CD4-positive, alpha-beta memory T cell (primary cell): ENCODE measurements at regions not wholly inside any gene's neighbourhood (a gene's known extent, or its start where the extent isn't known, plus 50 kb on each side); places are given as distances from the start of the nearest gene placed in this dataset.

Experiments used
- CTCF ChIA-PET: fragments of 350-600 bp; sonication (Branson Sonifier 250); formaldehyde crosslinking; loops from one replicate; lab custom pipeline; 2021; ENCODE audit warnings: inconsistent platforms; ENCODE audit not compliant: partially characterized antibody; lab: Charles Lee
- POLR2A ChIA-PET: fragments of 350-600 bp; sonication (Branson Sonifier 250); formaldehyde crosslinking; loops from one replicate; lab custom pipeline; 2021; ENCODE audit not compliant: partially characterized antibody; lab: Charles Lee
- DNase-seq, 5 donors: peaks; one replicate each; pipeline versions ENCODE4 v3.0.0 to v3.0.0-alpha.2; 2020 to 2022; ENCODE audit warnings: mixed read lengths in 1 of 5
- H3K27ac ChIP-seq: one replicate; pipeline ENCODE4 v1.7.0; 2013; ENCODE audit warnings: low read depth, low read length
- H3K27me3 ChIP-seq: 2 replicates; pipeline ENCODE4 v1.7.0; 2013; ENCODE audit warnings: mild to moderate bottlenecking, low read length, moderate library complexity; ENCODE audit not compliant: insufficient read depth
- H3K36me3 ChIP-seq: 2 replicates; pipeline ENCODE4 v1.7.0; 2013; ENCODE audit warnings: mild to moderate bottlenecking, low read length, moderate library complexity; ENCODE audit not compliant: insufficient read depth
- H3K4me1 ChIP-seq: 2 replicates; pipeline ENCODE4 v1.7.0; 2013; ENCODE audit warnings: mild to moderate bottlenecking, low read length, moderate library complexity; ENCODE audit not compliant: insufficient read depth
- H3K4me3 ChIP-seq, 2 donors: one replicate each; pipeline ENCODE4 v1.7.0; 2013; ENCODE audit warnings: low read length in 2 of 2, mild to moderate bottlenecking in 1 of 2
- H3K9me3 ChIP-seq, 2 donors: one replicate each; pipeline ENCODE4 v1.7.0; 2013; ENCODE audit warnings: low read length in 2 of 2, control low read depth in 1 of 2; ENCODE audit not compliant: control insufficient read depth in 1 of 2
- H3K27ac Mint-ChIP-seq, 7 donors: one replicate each; pipeline ENCODE4 v1.8.0; 2020 to 2021; ENCODE audit warnings: mixed read lengths in 7 of 7, mild to moderate bottlenecking in 6 of 7, inconsistent platforms in 3 of 7, moderate library complexity in 3 of 7
- H3K27me3 Mint-ChIP-seq, 2 donors: one replicate each; pipeline ENCODE4 v1.8.0; 2020 to 2021; ENCODE audit warnings: mixed read lengths in 2 of 2
- H3K36me3 Mint-ChIP-seq, 2 donors: one replicate each; pipeline ENCODE4 v1.8.0; 2020 to 2021; ENCODE audit warnings: mixed read lengths in 2 of 2, inconsistent platforms in 1 of 2, mild to moderate bottlenecking in 1 of 2
- H3K4me1 Mint-ChIP-seq, 4 donors: one replicate each; pipeline ENCODE4 v1.8.0; 2020 to 2021; ENCODE audit warnings: mixed read lengths in 4 of 4, mild to moderate bottlenecking in 1 of 4
- H3K4me3 Mint-ChIP-seq, 8 donors: one replicate each; pipeline ENCODE4 v1.8.0; 2020 to 2021; ENCODE audit warnings: mixed read lengths in 8 of 8, mild to moderate bottlenecking in 7 of 8, moderate library complexity in 6 of 8, inconsistent platforms in 3 of 8
- H3K9me3 Mint-ChIP-seq, 8 donors: one replicate each; pipeline ENCODE4 v1.8.0; 2020 to 2021; ENCODE audit warnings: mixed read lengths in 8 of 8, mild to moderate bottlenecking in 5 of 8, inconsistent platforms in 3 of 8, moderate library complexity in 1 of 8
- intact Hi-C: fragments of 100-400 bp; cut with micrococcal nuclease; formaldehyde crosslinking; loops from one replicate; pipeline ENCODE4 v1.15.1; 2023

- POLR2A ChIA-PET, result no interaction called here
- Mint-ChIP-seq H3K4me3 (no peak overlapping the region), H3K9me3 (peaks cover 0 to 15% (median 9%) of the 10 kb centered on the region in 8 donors), H3K36me3 (peaks cover 0 to 4% of the 10 kb centered on the region in 2 donors), H3K27me3 (peaks cover 3 to 4% of the 10 kb centered on the region in 2 donors), H3K27ac (no peak overlapping the region), H3K4me1 (peaks cover 0 to 4% (median 0%) of the 10 kb centered on the region in 4 donors)
- DNase-seq, result peak in 4 of 5 donors; percentile 12 to 23 (median 15)
- CTCF ChIA-PET, result interaction anchor here (0.7 to 2.0 kb wide), 6 partner anchors 65 to 1003 kb away, joined by 3 to 10 read pairs (median 4); no protein-coding TSS in a partner anchor
- H3K9me3 ChIP-seq, result peaks cover 0 to 1% of the 10 kb centered on the region in 2 donors
- H3K36me3 ChIP-seq, result no peaks in the 10 kb centered on the region
- no peak overlapping the region for H3K4me3 ChIP-seq
- H3K27ac ChIP-seq, result no peak overlapping the region
- no peaks in the 10 kb centered on the region for H3K4me1 ChIP-seq
- intact Hi-C loops, result loop anchor here (2.0 to 5.0 kb wide), 2 partner anchors 360 to 1001 kb away; no protein-coding TSS in a partner anchor
- H3K27me3 ChIP-seq, result no peaks in the 10 kb centered on the region
Observed at GRCh38 chr1:214123061-214123784, 135.4 kb downstream of the PROX1 start.

GRCh38 chr1:214124281-214124805 is 136.6 kb downstream of the PROX1 start:
- Histone ChIP-seq H3K4me3 (no peak overlapping the region), H3K27me3 (no peaks in the 10 kb centered on the region), H3K9me3 (no peaks in the 10 kb centered on the region), H3K36me3 (no peaks in the 10 kb centered on the region), H3K4me1 (no peaks in the 10 kb centered on the region), H3K27ac (no peak overlapping the region)
- POLR2A ChIA-PET, result no interaction called here
- H3K4me1 Mint-ChIP-seq, result peaks cover 0 to 4% (median 0%) of the 10 kb centered on the region in 4 donors
- CTCF ChIA-PET, result no interaction called here
- H3K27me3 Mint-ChIP-seq, result peaks cover 3 to 4% of the 10 kb centered on the region in 2 donors
- peaks cover 0 to 7% (median 3%) of the 10 kb centered on the region in 8 donors for H3K9me3 Mint-ChIP-seq
- no peaks in the 10 kb centered on the region for H3K36me3 Mint-ChIP-seq
- no peak overlapping the region for H3K27ac Mint-ChIP-seq
- intact Hi-C loops, result loop anchor here (5.0 kb wide), 1 partner anchor 1002 kb away; no protein-coding TSS in a partner anchor
- no peak for DNase-seq
- no peak overlapping the region for H3K4me3 Mint-ChIP-seq

GRCh38 chr1:214124915-214125314 is 137.1 kb downstream of the PROX1 start:
- no peaks in the 10 kb centered on the region for H3K27me3 ChIP-seq
- no peak overlapping the region for H3K4me3 ChIP-seq
- no peaks in the 10 kb centered on the region for H3K36me3 ChIP-seq
- Mint-ChIP-seq H3K27me3 (peaks cover 3 to 4% of the 10 kb centered on the region in 2 donors), H3K9me3 (peaks cover 0 to 3% (median 0%) of the 10 kb centered on the region in 8 donors), H3K27ac (no peak overlapping the region), H3K36me3 (no peaks in the 10 kb centered on the region), H3K4me1 (peaks cover 0 to 4% (median 0%) of the 10 kb centered on the region in 4 donors), H3K4me3 (no peak overlapping the region)
- intact Hi-C loops, result loop anchor here (5.0 kb wide), 1 partner anchor 1003 kb away; no protein-coding TSS in a partner anchor
- no peaks in the 10 kb centered on the region for H3K4me1 ChIP-seq
- DNase-seq, result no peak
- POLR2A ChIA-PET, result no interaction called here
- CTCF ChIA-PET, result no interaction called here
- H3K9me3 ChIP-seq, result no peaks in the 10 kb centered on the region
- H3K27ac ChIP-seq, result no peak overlapping the region

- Histone ChIP-seq H3K4me1 (no peaks in the 10 kb centered on the region), H3K27me3 (no peaks in the 10 kb centered on the region), H3K36me3 (no peaks in the 10 kb centered on the region), H3K9me3 (no peaks in the 10 kb centered on the region), H3K27ac (no peak overlapping the region), H3K4me3 (no peak overlapping the region)
- CTCF ChIA-PET, result interaction anchor here (0.7 kb wide), 1 partner anchor 22 kb away, joined by 3 read pairs; no protein-coding TSS in a partner anchor
- Mint-ChIP-seq H3K9me3 (peaks cover 0 to 3% (median 0%) of the 10 kb centered on the region in 8 donors), H3K4me3 (no peak overlapping the region), H3K27ac (no peak overlapping the region), H3K36me3 (no peaks in the 10 kb centered on the region), H3K27me3 (peaks cover 3 to 4% of the 10 kb centered on the region in 2 donors), H3K4me1 (peaks cover 0 to 4% (median 0%) of the 10 kb centered on the region in 4 donors)
- intact Hi-C loops, result no loop called here
- DNase-seq, result no peak
- POLR2A ChIA-PET, result no interaction called here
Observed at GRCh38 chr1:214125819-214126218, 138.0 kb downstream of the PROX1 start.

GRCh38 chr1:214126697-214127146 is 138.9 kb downstream of the PROX1 start:
- no peaks in the 10 kb centered on the region for H3K9me3 ChIP-seq
- no peak for DNase-seq
- Mint-ChIP-seq H3K4me1 (peaks cover 0 to 4% (median 0%) of the 10 kb centered on the region in 4 donors), H3K9me3 (peaks cover 0 to 3% (median 0%) of the 10 kb centered on the region in 8 donors), H3K27ac (no peak overlapping the region), H3K4me3 (no peak overlapping the region), H3K36me3 (no peaks in the 10 kb centered on the region), H3K27me3 (peaks cover 4% of the 10 kb centered on the region in 2 donors)
- no peaks in the 10 kb centered on the region for H3K36me3 ChIP-seq
- no peaks in the 10 kb centered on the region for H3K4me1 ChIP-seq
- H3K27ac ChIP-seq, result no peak overlapping the region
- no peak overlapping the region for H3K4me3 ChIP-seq
- no peaks in the 10 kb centered on the region for H3K27me3 ChIP-seq
- intact Hi-C loops, result no loop called here
- CTCF ChIA-PET, result interaction anchor here (0.7 kb wide), 1 partner anchor 21 kb away, joined by 3 read pairs; no protein-coding TSS in a partner anchor
- POLR2A ChIA-PET, result no interaction called here

- Mint-ChIP-seq H3K27ac (no peak overlapping the region), H3K9me3 (peaks cover 0 to 3% (median 0%) of the 10 kb centered on the region in 8 donors), H3K4me1 (peaks cover 0 to 4% (median 0%) of the 10 kb centered on the region in 4 donors), H3K27me3 (peaks cover 2 to 4% of the 10 kb centered on the region in 2 donors), H3K4me3 (no peak overlapping the region), H3K36me3 (no peaks in the 10 kb centered on the region)
- Histone ChIP-seq H3K4me1 (no peaks in the 10 kb centered on the region), H3K36me3 (no peaks in the 10 kb centered on the region), H3K27ac (no peak overlapping the region), H3K9me3 (no peaks in the 10 kb centered on the region), H3K27me3 (no peaks in the 10 kb centered on the region), H3K4me3 (no peak overlapping the region)
- no peak for DNase-seq
- CTCF ChIA-PET, result no interaction called here
- intact Hi-C loops, result no loop called here
- POLR2A ChIA-PET, result no interaction called here
Observed at GRCh38 chr1:214127705-214128104, 139.9 kb downstream of the PROX1 start.

- DNase-seq, result no peak
- no peak overlapping the region for H3K27ac Mint-ChIP-seq
- no peak overlapping the region for H3K4me3 ChIP-seq
- peaks cover 0 to 5% (median 1%) of the 10 kb centered on the region in 8 donors for H3K9me3 Mint-ChIP-seq
- H3K27ac ChIP-seq, result no peak overlapping the region
- no peaks in the 10 kb centered on the region for H3K9me3 ChIP-seq
- no peaks in the 10 kb centered on the region for H3K4me1 Mint-ChIP-seq
- H3K27me3 ChIP-seq, result no peaks in the 10 kb centered on the region
- H3K4me3 Mint-ChIP-seq, result no peak overlapping the region
- no peaks in the 10 kb centered on the region for H3K36me3 ChIP-seq
- CTCF ChIA-PET, result no interaction called here
- H3K4me1 ChIP-seq, result no peaks in the 10 kb centered on the region
- intact Hi-C loops, result no loop called here
- H3K36me3 Mint-ChIP-seq, result no peaks in the 10 kb centered on the region
- H3K27me3 Mint-ChIP-seq, result peaks cover 0 to 9% of the 10 kb centered on the region in 2 donors
- POLR2A ChIA-PET, result no interaction called here
Observed at GRCh38 chr1:214135886-214136285, 145.1 kb upstream of the SMYD2 start.
